T-helper 1 cell (primary cell): ENCODE measurements at regions not wholly inside any gene's neighbourhood (a gene's known extent, or its start where the extent isn't known, plus 50 kb on each side); places are given as distances from the start of the nearest gene placed in this dataset.
"Not testable (repeated sequence)": the region's sequence is repeated elsewhere in the genome, so short reads cannot be mapped to it uniquely, and the experiment has no call there.

Experiments used
- DNase-seq, 5 donors: peaks; one replicate each; pipeline ENCODE4 v3.0.0-alpha.2; 2012 to 2020

- DNase-seq, result not testable (repeated sequence)
Observed at GRCh38 chr1:143839182-143839581, 132.6 kb downstream of the FAM72C start.

GRCh38 chr1:143838598-143838929, 133.2 kb downstream of the FAM72C start:
- not testable (repeated sequence) for DNase-seq

- DNase-seq, result not testable (repeated sequence)
Observed at GRCh38 chr1:143837924-143838597, 133.7 kb downstream of the FAM72C start.

- not testable (repeated sequence) for DNase-seq
Observed at GRCh38 chr1:143833376-143833775, 138.4 kb downstream of the FAM72C start.

- DNase-seq, result not testable (repeated sequence)
Observed at GRCh38 chr1:143832379-143832716, 139.4 kb downstream of the FAM72C start.

- not testable (repeated sequence) for DNase-seq
Observed at GRCh38 chr1:143831479-143832378, 140.1 kb downstream of the FAM72C start.

GRCh38 chr1:143826162-143826561, 145.6 kb downstream of the FAM72C start:
- not testable (repeated sequence) for DNase-seq

- not testable (repeated sequence) for DNase-seq
Observed at GRCh38 chr1:143824266-143824665, 147.5 kb downstream of the FAM72C start.

GRCh38 chr1:143820058-143820457, 151.7 kb downstream of the FAM72C start:
- not testable (repeated sequence) for DNase-seq

GRCh38 chr1:143816369-143816768, 155.4 kb downstream of the FAM72C start:
- not testable (repeated sequence) for DNase-seq

- DNase-seq, result not testable (repeated sequence)
Observed at GRCh38 chr1:143805374-143805773, 166.4 kb downstream of the FAM72C start.

- not testable (repeated sequence) for DNase-seq
Observed at GRCh38 chr1:143804707-143805356, 167.0 kb downstream of the FAM72C start.

GRCh38 chr1:143803927-143804411, 167.8 kb downstream of the FAM72C start:
- peak in 2 of 5 donors; percentile 1 to 28 for DNase-seq

- DNase-seq, result not testable (repeated sequence)
Observed at GRCh38 chr1:143803095-143803494, 168.7 kb downstream of the FAM72C start.

- DNase-seq, result not testable (repeated sequence)
Observed at GRCh38 chr1:143799568-143800187, 172.1 kb downstream of the FAM72C start.

- DNase-seq, result not testable (repeated sequence)
Observed at GRCh38 chr1:143796369-143796768, 175.4 kb downstream of the FAM72C start.

- not testable (repeated sequence) for DNase-seq
Observed at GRCh38 chr1:143792047-143792937, 179.5 kb downstream of the FAM72C start.

- DNase-seq, result not testable (repeated sequence)
Observed at GRCh38 chr1:143786381-143786780, 185.4 kb downstream of the FAM72C start.

- DNase-seq, result not testable (repeated sequence)
Observed at GRCh38 chr1:143785883-143786282, 185.9 kb downstream of the FAM72C start.

GRCh38 chr1:143784239-143784882, 187.4 kb downstream of the FAM72C start:
- DNase-seq, result not testable (repeated sequence)

GRCh38 chr1:143778178-143778577, 193.6 kb downstream of the FAM72C start:
- DNase-seq, result not testable (repeated sequence)
